ENCODE measurements at regions not wholly inside any gene's neighbourhood (a gene's known extent, or its start where the extent isn't known, plus 50 kb on each side); places are given as distances from the start of the nearest gene placed in this dataset.

DNA sequence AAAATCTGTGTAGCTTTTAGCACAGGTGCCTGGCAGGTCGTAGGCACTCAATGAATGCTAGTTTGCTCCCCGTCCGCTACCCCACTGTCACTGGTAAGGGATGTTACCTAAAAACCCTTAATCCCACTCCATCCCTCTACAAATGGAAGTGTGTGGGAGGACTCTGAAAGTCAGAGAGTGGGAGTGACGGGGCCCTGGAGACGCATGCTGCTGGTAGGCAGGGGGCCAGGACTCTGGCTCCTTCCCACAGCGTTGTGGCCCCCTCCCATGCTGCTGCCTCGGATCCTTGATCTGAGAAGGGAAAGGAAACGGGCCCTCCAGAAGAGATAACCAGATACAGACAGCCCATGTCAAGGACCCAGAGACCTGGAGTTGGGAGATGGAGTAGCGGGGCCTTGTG, 249.3 kb downstream of the HAUS1 start:
- no peak for TF ChIP-seq EZH2 (IDR thresholded peaks at IDR 0.05)
- TF ChIP-seq, protein P1, sequence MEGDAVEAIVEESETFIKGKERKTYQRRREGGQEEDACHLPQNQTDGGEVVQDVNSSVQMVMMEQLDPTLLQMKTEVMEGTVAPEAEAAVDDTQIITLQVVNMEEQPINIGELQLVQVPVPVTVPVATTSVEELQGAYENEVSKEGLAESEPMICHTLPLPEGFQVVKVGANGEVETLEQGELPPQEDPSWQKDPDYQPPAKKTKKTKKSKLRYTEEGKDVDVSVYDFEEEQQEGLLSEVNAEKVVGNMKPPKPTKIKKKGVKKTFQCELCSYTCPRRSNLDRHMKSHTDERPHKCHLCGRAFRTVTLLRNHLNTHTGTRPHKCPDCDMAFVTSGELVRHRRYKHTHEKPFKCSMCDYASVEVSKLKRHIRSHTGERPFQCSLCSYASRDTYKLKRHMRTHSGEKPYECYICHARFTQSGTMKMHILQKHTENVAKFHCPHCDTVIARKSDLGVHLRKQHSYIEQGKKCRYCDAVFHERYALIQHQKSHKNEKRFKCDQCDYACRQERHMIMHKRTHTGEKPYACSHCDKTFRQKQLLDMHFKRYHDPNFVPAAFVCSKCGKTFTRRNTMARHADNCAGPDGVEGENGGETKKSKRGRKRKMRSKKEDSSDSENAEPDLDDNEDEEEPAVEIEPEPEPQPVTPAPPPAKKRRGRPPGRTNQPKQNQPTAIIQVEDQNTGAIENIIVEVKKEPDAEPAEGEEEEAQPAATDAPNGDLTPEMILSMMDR (IDR thresholded peaks at IDR 0.05), result no peak
